Breast epithelium (tissue), 4 donors: ENCODE measurements at regions not wholly inside any gene's neighbourhood (a gene's known extent, or its start where the extent isn't known, plus 50 kb on each side); places are given as distances from the start of the nearest gene placed in this dataset.
A peak's percentile ranks its signal among the peaks of the same experiment; 100 is the strongest.

Experiments used
- DNase-seq, 2 donors: peaks; one replicate each; pipeline ENCODE4 v3.0.0-alpha.2; 2019; ENCODE audit warnings: low spot score in 2 of 2
- H3K27ac ChIP-seq, 2 donors: fragments of 200-600 bp; sonication (generic) in 1 of 2; one replicate each; pipeline ENCODE4 v1.5.1; 2016 to 2019; ENCODE audit warnings: mild to moderate bottlenecking in 1 of 2
- H3K27me3 ChIP-seq, 2 donors: fragments of 200-600 bp; sonication (generic) in 1 of 2; one replicate each; pipeline versions ENCODE4 v1.5.1 to v1.6.0; 2017 to 2019; ENCODE audit warnings: control low read depth in 1 of 2, mild to moderate bottlenecking in 1 of 2
- H3K36me3 ChIP-seq: fragments of 200-600 bp; one replicate; pipeline ENCODE4 v1.5.1; 2019
- H3K4me1 ChIP-seq, 2 donors: fragments of 200-600 bp; sonication (generic); one replicate each; pipeline ENCODE4 v1.5.1; 2016 to 2019; ENCODE audit warnings: control low read depth in 1 of 2
- H3K4me3 ChIP-seq, 3 donors: fragments of 200-600 bp; sonication (generic); 1 replicate in 2 of 3; 2 replicates in 1 of 3; pipeline ENCODE4 v1.5.1; 2016 to 2019; ENCODE audit warnings: mild to moderate bottlenecking in 3 of 3, moderate library complexity in 2 of 3
- H3K9me3 ChIP-seq, 2 donors: fragments of 200-600 bp; sonication (generic) in 1 of 2; one replicate each; pipeline ENCODE4 v1.5.1; 2016 to 2019; ENCODE audit warnings: control low read depth in 1 of 2
- POLR2A ChIP-seq: fragments of 450-650 bp; IDR thresholded peaks from one replicate; pipeline ENCODE4 v1.6.1; 2016; ENCODE audit warnings: antibody characterized with exemption, mild to moderate bottlenecking, moderate library complexity
- POLR2AphosphoS5 ChIP-seq, 3 donors: sonication (generic); formaldehyde crosslinking; IDR thresholded peaks; one replicate each; pipeline ENCODE4 v1.6.1; 2017; ENCODE audit warnings: antibody characterized with exemption in 3 of 3
- intact Hi-C: fragments of 100-400 bp; cut with DNase I; formaldehyde crosslinking; loops from one replicate; pipeline ENCODE4 v1.15.1; 2023; ENCODE audit warnings: low total_unique reads
- TF ChIP-seq, protein P1 (sequence below), 3 donors: fragments of 450-650 bp; IDR thresholded peaks; one replicate each; pipeline ENCODE4 v1.5.1; 2016 to 2017; ENCODE audit warnings: antibody characterized with exemption in 3 of 3, mild to moderate bottlenecking in 3 of 3, moderate library complexity in 3 of 3

- DNase-seq = no peak
- TF ChIP-seq, protein P1, sequence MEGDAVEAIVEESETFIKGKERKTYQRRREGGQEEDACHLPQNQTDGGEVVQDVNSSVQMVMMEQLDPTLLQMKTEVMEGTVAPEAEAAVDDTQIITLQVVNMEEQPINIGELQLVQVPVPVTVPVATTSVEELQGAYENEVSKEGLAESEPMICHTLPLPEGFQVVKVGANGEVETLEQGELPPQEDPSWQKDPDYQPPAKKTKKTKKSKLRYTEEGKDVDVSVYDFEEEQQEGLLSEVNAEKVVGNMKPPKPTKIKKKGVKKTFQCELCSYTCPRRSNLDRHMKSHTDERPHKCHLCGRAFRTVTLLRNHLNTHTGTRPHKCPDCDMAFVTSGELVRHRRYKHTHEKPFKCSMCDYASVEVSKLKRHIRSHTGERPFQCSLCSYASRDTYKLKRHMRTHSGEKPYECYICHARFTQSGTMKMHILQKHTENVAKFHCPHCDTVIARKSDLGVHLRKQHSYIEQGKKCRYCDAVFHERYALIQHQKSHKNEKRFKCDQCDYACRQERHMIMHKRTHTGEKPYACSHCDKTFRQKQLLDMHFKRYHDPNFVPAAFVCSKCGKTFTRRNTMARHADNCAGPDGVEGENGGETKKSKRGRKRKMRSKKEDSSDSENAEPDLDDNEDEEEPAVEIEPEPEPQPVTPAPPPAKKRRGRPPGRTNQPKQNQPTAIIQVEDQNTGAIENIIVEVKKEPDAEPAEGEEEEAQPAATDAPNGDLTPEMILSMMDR (IDR thresholded peaks at IDR 0.05) = no peak
- no peak for TF ChIP-seq POLR2AphosphoS5 (IDR thresholded peaks at IDR 0.05)
- TF ChIP-seq POLR2A = no peak
- intact Hi-C loops = no loop called here
These were observed 161.3 kb downstream of the ASB1 start for GRCh38 chr2:238587776-238588660.

DNA sequence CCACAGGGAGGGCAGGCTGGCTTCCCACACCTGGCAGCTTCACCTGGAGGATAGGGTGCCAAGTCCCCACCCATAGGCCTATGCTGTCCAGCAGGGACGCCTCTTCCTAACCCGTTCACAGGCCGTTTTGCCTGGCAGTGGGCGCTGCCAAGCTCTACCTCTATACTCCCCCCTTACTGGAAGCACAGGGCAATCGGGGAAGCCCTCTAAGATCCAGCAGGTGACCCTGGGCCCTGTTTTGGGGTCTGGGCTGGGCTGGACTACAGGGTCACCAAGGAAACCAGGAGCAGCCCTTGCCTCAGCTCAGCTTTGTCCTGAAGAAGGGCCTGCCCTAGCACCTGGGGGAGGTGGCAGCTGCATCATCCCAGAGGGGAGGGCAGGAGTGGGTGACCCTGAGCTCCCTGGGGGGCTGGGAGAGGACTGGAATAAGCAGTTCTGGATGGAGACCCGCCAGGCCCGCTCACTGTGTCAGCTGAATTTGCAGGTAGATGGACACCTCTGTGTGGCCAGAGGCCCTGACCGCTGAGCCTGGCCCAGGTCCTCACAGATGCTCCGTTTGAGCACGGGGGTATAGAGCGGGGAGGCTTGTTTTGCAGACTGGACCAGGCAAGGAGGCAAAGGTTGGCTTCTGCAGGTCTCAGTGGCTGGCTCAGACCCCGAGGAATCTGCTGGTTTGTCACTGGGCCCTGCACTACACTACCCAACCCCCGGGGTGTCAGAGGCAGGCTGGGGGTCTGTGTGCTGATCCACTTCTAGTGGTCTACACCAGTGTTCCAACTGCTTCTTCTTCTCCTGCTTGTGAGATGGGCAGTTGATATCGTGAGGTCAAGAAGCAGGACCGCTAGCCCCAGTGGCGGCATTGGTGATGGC, 163.1 kb downstream of the ASB1 start:
- Histone ChIP-seq H3K27me3 (no peaks in the 10 kb centered on the region), H3K9me3 (no peaks in the 10 kb centered on the region), H3K4me3 (no peak overlapping the region), H3K27ac (no peak overlapping the region), H3K4me1 (no peaks in the 10 kb centered on the region), H3K36me3 (no peaks in the 10 kb centered on the region)
- intact Hi-C loops = loop anchor here (10.0 kb wide), 1 partner anchor 365 kb away; no protein-coding TSS in a partner anchor
- peak in 1 of 2 donors; percentile 44 for DNase-seq
- TF ChIP-seq, protein P1 (IDR thresholded peaks at IDR 0.05) = no peak
- TF ChIP-seq POLR2AphosphoS5 (IDR thresholded peaks at IDR 0.05) (no peak), POLR2A (no peak)

More at GRCh38 chr2:238587776-238588660, 161.3 kb downstream of the ASB1 start:
- Histone ChIP-seq H3K4me3 (no peak overlapping the region), H3K9me3 (no peaks in the 10 kb centered on the region), H3K27me3 (no peaks in the 10 kb centered on the region), H3K36me3 (no peaks in the 10 kb centered on the region), H3K4me1 (no peaks in the 10 kb centered on the region), H3K27ac (no peak overlapping the region)

- no peak overlapping the region for H3K27ac ChIP-seq
- H3K36me3 ChIP-seq = no peaks in the 10 kb centered on the region
- intact Hi-C loops = loop anchor here (10.0 kb wide), 1 partner anchor 363 kb away; no protein-coding TSS in a partner anchor
- TF ChIP-seq POLR2A = no peak
- TF ChIP-seq POLR2AphosphoS5 (IDR thresholded peaks at IDR 0.05) = no peak
- TF ChIP-seq, protein P1 (IDR thresholded peaks at IDR 0.05) = no peak
- H3K4me3 ChIP-seq = no peak overlapping the region
- no peaks in the 10 kb centered on the region for H3K27me3 ChIP-seq
- no peaks in the 10 kb centered on the region for H3K9me3 ChIP-seq
- H3K4me1 ChIP-seq = peaks cover 0 to 3% of the 10 kb centered on the region in 2 donors
- DNase-seq = no peak
These were observed 165.0 kb downstream of the ASB1 start for GRCh38 chr2:238591732-238592131.

GRCh38 chr2:238593236-238593635, 166.5 kb downstream of the ASB1 start:
- Histone ChIP-seq H3K27ac (no peak overlapping the region), H3K36me3 (no peaks in the 10 kb centered on the region), H3K27me3 (no peaks in the 10 kb centered on the region), H3K9me3 (no peaks in the 10 kb centered on the region), H3K4me1 (peaks cover 0 to 9% of the 10 kb centered on the region in 2 donors), H3K4me3 (no peak overlapping the region)
- intact Hi-C loops = loop anchor here (10.0 kb wide), 1 partner anchor 362 kb away; no protein-coding TSS in a partner anchor
- DNase-seq = no peak
- TF ChIP-seq POLR2AphosphoS5 (IDR thresholded peaks at IDR 0.05) (no peak), POLR2A (no peak)
- TF ChIP-seq, protein P1 (IDR thresholded peaks at IDR 0.05) = no peak
